Fibroblast of mammary gland (primary cell): ENCODE measurements at regions not wholly inside any gene's neighbourhood (a gene's known extent, or its start where the extent isn't known, plus 50 kb on each side); places are given as distances from the start of the nearest gene placed in this dataset.
"Not testable (repeated sequence)": the region's sequence is repeated elsewhere in the genome, so short reads cannot be mapped to it uniquely, and the experiment has no call there.

Source experiments
- DNase-seq: peaks from one replicate; pipeline ENCODE4 v3.0.0-alpha.2; 2010; ENCODE audit warnings: low read depth
- H3K4me3 ChIP-seq: 2 replicates; pipeline ENCODE4 v1.5.1; 2011; ENCODE audit warnings: low read depth, mild to moderate bottlenecking, low read length, moderate library complexity; ENCODE audit not compliant: control insufficient read depth
- TF ChIP-seq, protein P1 (sequence below): conservative IDR thresholded peaks from 2 replicates; pipeline ENCODE4 v1.5.1; 2011; ENCODE audit warnings: low read depth, low read length, inconsistent platforms; ENCODE audit not compliant: control insufficient read depth, insufficient read depth

DNA sequence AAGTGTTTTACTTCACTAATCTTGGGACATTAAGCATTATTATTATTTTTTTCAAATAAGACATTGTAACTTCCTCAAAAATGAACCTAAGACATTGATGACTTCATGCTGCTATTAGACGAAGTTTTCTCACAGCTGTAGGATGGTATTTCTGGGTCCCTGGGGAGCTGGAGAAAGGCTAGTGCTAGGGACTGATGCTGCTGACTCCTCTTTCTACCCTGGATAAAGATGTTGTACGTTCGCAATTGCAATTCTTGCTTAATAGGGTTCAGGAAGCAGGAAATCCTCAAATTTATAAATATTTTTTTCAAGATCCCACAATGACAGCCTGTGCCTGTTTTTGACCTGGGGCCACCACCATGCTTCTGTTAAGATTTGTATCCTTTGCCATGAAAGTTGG lies 526.0 kb downstream of the CCSER2 start:
- H3K4me3 ChIP-seq, result no peak overlapping the region
- DNase-seq, result no peak

DNA sequence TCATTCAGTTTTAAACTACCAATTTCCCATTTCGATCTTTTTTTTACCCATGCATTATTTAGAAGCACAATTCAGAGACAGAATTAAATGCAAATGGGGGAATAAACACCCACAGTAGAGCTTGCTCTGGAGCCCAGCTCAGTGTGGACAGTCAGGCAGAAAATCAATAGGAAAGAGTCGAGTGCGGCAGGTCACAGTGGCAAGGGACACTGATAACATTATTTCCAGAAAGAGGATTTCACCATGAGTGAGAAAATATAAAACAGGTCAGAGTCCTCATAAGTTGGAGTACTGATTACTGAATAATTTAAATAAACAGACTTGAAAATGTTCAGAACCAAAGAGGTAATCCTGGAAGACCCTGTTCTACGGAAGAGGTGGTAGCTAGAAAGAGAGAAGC lies 532.5 kb downstream of the CCSER2 start:
- H3K4me3 ChIP-seq, result no peak overlapping the region

More for the DNA sequence above, 526.0 kb downstream of the CCSER2 start:
- TF ChIP-seq, protein P1, sequence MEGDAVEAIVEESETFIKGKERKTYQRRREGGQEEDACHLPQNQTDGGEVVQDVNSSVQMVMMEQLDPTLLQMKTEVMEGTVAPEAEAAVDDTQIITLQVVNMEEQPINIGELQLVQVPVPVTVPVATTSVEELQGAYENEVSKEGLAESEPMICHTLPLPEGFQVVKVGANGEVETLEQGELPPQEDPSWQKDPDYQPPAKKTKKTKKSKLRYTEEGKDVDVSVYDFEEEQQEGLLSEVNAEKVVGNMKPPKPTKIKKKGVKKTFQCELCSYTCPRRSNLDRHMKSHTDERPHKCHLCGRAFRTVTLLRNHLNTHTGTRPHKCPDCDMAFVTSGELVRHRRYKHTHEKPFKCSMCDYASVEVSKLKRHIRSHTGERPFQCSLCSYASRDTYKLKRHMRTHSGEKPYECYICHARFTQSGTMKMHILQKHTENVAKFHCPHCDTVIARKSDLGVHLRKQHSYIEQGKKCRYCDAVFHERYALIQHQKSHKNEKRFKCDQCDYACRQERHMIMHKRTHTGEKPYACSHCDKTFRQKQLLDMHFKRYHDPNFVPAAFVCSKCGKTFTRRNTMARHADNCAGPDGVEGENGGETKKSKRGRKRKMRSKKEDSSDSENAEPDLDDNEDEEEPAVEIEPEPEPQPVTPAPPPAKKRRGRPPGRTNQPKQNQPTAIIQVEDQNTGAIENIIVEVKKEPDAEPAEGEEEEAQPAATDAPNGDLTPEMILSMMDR, result no peak

DNA sequence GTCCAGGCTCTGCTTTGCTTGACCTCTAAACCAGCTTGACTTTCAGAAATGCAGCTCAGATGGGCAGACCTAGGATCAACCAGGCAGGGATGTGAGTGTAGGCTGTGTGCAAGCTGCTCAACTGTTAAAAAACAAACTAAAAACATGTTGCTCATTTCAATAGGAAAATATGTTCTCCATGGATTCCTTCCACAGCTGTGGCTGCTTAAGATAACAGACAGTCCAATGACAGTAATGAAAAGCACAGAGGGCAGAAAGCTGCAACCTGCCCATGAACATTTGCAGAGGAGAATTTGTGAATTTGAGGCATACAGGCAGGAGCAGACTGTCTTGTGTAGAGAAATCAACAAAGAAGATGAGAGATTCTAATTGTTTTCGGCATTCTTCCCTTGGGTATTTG lies 534.2 kb downstream of the CCSER2 start:
- TF ChIP-seq, protein P1, result no peak
- no peak overlapping the region for H3K4me3 ChIP-seq
- no peak for DNase-seq

More for the DNA sequence above, 532.5 kb downstream of the CCSER2 start:
- TF ChIP-seq, protein P1, result no peak
- DNase-seq, result no peak

DNA sequence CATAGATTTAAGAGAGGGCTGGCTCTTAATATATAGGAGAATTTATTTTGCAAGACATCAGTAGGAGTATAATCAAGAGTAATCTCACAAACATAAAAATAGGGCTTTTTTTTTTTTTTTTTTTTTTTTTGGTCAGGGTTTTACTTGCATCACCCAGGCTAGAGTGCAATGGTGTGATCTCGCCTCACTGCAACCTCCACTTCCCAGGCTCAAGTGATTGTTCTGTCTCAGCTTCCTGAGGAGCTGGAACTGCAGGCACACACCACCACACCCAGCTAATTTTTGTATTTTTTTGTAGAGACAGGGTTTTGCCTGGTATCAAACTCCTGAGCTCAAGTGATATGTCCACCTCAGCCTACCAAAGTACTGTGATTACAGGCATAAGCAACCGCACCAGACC lies 535.3 kb downstream of the CCSER2 start:
- TF ChIP-seq, protein P1, result no peak
- H3K4me3 ChIP-seq, result no peak overlapping the region

DNA sequence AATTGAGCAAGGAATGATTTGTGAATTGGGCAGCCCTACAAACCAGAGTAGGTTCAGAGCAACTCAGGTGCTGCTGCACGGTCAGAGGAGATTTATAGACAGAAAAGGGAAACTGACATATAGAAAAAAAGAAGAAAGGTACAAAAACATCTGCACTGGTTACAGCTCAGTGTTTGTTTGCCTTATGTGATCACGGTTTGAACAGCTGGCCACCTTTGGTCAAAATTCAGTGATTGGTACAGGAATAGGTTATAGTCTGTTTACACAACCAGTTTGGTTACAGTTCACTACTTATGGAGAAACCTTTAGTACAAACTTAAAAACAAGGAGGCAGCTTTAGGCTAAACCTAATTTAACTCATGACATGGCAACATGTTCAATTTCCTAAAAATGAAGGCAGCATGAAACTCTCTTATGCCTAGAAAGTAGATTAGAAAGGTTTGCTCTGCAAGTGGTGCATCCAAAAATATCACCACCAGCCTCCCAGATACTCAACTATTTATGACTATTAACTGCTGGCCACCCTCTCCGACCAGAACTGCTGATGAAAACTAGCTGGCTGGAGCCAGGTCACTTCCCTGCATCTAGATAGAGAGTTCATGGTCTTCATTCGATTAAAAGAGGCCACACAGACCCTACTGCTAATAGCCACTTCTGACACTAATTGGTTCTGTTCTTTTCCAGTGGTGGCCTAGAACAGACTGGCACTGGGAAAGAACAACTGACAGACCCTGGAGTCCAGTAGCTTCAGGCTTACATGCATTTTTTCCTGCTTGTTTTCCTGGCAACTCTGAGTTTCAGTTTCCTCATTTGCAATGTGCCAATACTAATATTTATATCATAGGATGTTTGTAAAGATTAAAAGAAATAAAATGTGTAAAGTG lies 548.0 kb downstream of the CCSER2 start:
- H3K4me3 ChIP-seq, result no peak overlapping the region
- TF ChIP-seq, protein P1, result no peak
- DNase-seq, result no peak

More for the DNA sequence above, 535.3 kb downstream of the CCSER2 start:
- no peak for DNase-seq

DNA sequence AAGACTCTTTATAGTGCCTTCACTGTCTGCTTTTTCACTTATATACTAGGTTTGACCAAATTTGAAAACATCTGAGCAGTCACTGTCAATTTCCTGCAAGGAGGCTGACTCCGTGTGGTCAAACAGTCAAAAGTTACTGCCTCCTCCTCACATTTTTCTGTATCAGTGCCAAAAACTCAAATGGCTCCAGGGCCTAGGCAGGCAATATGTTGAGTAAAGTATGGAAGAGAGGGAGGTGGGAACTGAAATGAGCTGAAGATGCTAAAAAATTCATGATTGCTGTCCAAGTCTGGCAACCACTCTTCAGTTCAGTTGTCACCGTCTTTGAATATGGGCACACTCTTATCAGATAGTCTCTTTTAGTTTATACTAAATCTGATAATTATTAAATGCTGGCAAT lies 551.6 kb downstream of the CCSER2 start:
- H3K4me3 ChIP-seq, result no peak overlapping the region
- DNase-seq, result no peak
- TF ChIP-seq, protein P1, result no peak

DNA sequence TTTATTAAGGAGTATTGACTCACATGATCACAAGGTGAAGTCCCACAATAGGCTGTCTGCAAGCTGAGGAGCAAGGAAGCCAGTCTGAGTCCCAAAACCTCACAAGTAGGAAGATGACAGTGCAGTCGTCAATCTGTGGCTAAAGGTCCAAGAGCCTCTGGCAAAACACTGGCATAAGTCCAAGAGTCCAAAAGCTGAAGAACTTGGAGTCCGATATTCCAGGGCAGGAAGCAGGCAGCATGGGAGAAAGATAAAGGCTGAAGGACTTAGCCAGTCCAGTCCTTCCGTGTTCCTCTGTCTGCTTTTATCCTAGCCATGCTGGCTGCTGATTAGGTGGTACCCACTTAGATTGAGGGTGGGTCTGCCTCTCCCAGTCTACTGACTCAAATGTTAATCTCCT lies 553.3 kb downstream of the CCSER2 start:
- DNase-seq, H3K4me3 ChIP-seq: not testable (repeated sequence)
